ENCODE measurements at regions not wholly inside any gene's neighbourhood (a gene's known extent, or its start where the extent isn't known, plus 50 kb on each side); places are given as distances from the start of the nearest gene placed in this dataset.

- no peak for DNase-seq (ENCODE audit: low read depth in 2 of 2)
Observed at GRCh38 chr6:33950891-33951889, 147.4 kb upstream of the MLN start.

GRCh38 chr6:33950472-33950881, 146.7 kb upstream of the MLN start:
- no peak for DNase-seq (ENCODE audit: low read depth in 2 of 2)

DNA sequence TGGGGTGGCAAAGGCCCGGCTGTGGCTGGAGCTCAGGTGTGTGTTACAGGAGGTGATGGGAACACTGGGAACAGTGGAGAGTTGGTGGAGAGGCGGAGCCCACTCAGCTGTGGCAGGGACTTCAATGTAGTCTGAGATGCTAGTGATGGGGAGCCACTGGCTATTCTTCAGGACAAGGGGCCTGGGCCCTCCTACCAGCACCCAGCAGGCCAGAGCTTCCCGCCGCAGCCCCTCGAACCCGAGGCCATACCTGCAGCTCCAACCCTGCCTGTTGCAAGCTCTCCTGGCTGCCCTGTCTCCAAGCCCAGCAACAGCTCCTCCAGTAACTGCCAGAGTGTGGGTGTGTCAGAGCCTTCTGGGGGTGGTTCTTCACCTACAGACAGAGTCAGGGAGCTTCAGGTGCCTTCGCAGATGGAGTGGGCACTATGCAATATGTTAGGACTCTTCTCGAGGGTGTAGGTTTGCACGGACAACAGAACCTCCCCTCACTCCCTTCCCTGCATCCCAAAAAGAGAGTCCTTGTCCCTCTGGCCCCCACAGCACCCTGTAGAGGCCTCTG, 146.2 kb upstream of the MLN start:
- DNase-seq (ENCODE audit: low read depth in 2 of 2): no peak

GRCh38 chr6:33949111-33949510, 145.3 kb upstream of the MLN start:
- DNase-seq (ENCODE audit: low read depth in 2 of 2): no peak

- no peak for DNase-seq (ENCODE audit: low read depth in 2 of 2)
Observed at GRCh38 chr6:33947916-33948594, 144.3 kb upstream of the MLN start.

GRCh38 chr6:33947047-33947446, 143.2 kb upstream of the MLN start:
- DNase-seq (ENCODE audit: low read depth in 2 of 2): no peak

GRCh38 chr6:33945931-33946330, 142.1 kb upstream of the MLN start:
- DNase-seq (ENCODE audit: low read depth in 2 of 2): no peak

- DNase-seq (ENCODE audit: low read depth in 2 of 2): no peak
Observed at GRCh38 chr6:33944686-33945411, 141.0 kb upstream of the MLN start.

DNA sequence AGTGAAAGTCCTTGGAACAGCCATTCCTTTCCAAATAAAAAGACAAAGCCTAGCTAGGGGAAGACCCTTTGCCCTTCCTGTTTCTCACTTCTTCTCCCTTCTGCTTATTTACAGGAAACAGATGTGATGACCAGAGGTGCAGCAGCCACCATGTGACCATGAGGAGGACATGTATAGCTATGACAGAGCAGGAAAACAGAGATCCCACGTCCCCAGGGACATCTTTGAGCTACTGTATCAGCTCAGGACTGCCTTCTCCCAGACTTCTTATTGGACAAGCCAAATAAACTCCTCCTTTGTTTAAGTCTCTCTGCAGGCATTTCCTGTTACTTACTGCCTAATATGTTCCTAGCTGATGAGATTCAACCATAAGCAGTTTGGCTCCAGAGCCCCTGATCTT, 133.1 kb upstream of the MLN start:
- no peak for DNase-seq (ENCODE audit: low read depth in 2 of 2)

DNA sequence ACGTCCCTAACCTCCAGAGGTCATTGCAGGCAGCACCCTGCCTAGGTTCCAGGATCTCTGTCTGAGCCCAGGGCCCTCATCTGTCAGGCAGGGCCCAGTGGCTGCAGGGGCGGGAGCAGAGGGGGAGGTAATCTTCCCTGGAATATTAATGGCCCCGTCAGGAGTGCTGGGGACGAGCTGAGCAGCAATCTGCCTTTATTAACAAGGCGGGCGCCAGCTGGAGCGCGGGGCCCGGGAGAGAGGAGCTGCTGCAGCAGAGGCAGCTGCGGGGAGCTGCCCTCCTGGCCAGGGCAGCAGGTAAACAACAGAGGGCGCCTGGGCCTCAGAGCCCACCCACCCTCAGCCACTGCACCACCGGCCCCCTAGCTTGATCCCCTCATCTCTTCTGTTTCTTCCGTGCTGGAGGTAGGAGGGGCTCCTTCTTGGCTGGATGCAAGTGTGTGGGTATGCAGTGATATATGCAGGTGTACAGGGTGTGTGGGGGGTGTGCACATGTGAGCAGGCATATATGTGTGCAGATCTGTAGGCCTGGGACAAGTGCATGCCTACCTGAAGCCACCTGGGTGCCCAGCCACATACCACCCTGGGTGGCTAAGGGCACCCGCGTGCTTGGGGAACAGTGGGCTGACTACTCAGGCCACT, 131.8 kb upstream of the MLN start:
- DNase-seq (ENCODE audit: low read depth in 2 of 2): no peak

- DNase-seq (ENCODE audit: low read depth in 2 of 2): no peak
Observed at GRCh38 chr6:33934731-33935270, 131.0 kb upstream of the MLN start.

GRCh38 chr6:33933101-33933500, 129.3 kb upstream of the MLN start:
- no peak for DNase-seq (ENCODE audit: low read depth in 2 of 2)

- DNase-seq (ENCODE audit: low read depth in 2 of 2): no peak
Observed at GRCh38 chr6:33931799-33932198, 128.0 kb upstream of the MLN start.

- DNase-seq (ENCODE audit: low read depth in 2 of 2): no peak
Observed at GRCh38 chr6:33929575-33930288, 125.9 kb upstream of the MLN start.

GRCh38 chr6:33927616-33928015, 123.8 kb upstream of the MLN start:
- DNase-seq (ENCODE audit: low read depth in 2 of 2): no peak

DNA sequence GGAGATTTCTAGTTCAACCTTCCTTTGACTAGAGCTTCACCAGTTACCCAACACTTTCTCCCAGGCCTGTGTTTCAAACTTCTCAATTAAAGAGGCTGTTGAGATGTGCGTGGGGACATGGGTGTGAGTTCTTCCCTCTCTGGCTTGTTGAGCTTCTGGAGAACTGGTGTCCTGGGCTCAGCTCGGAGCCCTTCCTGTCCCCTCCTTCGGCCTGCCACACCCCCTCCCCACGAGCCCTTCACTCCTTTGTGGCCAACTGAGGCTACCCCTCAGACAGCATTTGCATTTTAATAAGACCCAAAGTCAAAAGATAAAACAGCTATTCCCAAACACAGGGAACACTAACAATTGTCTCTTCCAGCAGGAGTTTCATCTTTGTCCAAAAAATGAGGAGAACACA, 123.3 kb upstream of the MLN start:
- DNase-seq (ENCODE audit: low read depth in 2 of 2): no peak

GRCh38 chr6:33926451-33926850, 122.6 kb upstream of the MLN start:
- no peak for DNase-seq (ENCODE audit: low read depth in 2 of 2)

DNA sequence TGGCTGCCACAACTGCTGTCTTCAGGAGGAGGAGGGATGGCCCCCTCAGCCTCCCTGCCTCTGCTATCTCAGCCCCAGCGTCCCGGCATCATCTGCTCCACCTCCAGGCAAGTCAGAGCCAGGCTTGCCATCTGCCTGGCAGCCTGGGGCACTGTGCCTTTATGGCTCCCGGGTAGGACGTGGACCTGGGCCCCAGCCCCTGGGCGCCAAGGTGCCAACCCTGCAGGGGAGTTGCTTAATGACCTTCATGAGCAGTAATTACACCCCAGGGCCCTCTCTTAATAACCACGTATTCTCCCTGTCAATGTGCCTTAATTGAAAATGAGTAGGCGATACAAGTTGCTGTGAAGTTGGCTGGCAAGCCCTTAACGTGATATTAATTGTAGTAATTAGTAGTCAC, 122.1 kb upstream of the MLN start:
- no peak for DNase-seq (ENCODE audit: low read depth in 2 of 2)

DNA sequence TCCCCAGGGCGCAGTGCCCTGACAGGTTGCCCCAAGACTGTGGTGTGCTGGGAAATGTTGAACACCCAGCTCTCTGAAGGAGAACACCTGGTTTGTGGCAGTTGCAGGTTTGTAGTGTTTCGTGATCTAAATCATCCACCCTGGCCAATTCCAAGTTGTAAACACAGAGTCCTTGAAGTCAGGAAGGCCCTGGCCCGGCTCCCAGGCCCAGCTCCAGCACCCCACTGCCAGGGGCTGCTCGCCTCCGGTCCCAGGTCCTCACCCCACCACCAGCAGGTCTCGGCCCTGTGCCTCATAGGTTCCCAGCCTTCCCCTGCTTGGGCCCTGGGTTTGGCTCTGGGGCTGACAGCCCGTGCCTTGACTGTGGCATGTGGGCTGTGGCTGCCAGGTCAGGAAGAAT, 121.4 kb upstream of the MLN start:
- no peak for DNase-seq (ENCODE audit: low read depth in 2 of 2)

DNA sequence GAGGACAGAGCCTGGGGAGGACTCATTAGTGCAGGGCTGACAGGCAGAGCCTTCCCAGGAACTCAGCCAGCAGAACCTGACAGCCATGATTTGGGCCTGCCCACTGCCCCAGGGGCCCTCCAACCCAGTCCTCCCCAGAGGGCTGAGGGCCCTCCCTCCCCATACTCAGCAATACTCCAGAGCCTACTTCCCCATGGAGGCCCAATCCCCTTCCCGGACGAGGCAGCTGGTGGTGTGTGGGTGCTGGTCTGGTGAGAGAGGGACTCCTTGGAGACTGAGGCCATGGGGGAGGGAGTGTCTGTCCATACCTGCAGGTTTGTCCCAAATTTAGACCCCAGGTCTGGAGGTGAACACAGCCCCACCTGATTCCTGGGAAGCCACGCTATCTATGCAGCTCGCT, 120.9 kb upstream of the MLN start:
- no peak for DNase-seq (ENCODE audit: low read depth in 2 of 2)
